ENCODE measurements at regions not wholly inside any gene's neighbourhood (a gene's known extent, or its start where the extent isn't known, plus 50 kb on each side); places are given as distances from the start of the nearest gene placed in this dataset.

GRCh38 chr13:18965347-18965855, 216.2 kb downstream of the TUBA3C start:
- TF ChIP-seq POLR2A (IDR thresholded peaks at IDR 0.05): no peak
- TF ChIP-seq CTCF (IDR thresholded peaks at IDR 0.05): no peak
- no peak for TF ChIP-seq EP300 (IDR thresholded peaks at IDR 0.05)
